Right ventricle myocardium superior (tissue), 1 donor: ENCODE measurements at regions not wholly inside any gene's neighbourhood (a gene's known extent, or its start where the extent isn't known, plus 50 kb on each side); places are given as distances from the start of the nearest gene placed in this dataset.
"Not testable (repeated sequence)": the region's sequence is repeated elsewhere in the genome, so short reads cannot be mapped to it uniquely, and the experiment has no call there.

Experiments
- ATAC-seq: fragments of 200-7000 bp; cut with Tn5 transposase; one replicate; pipeline ENCODE4 v1.9.1; 2020; ENCODE audit warnings: mild to moderate bottlenecking; ENCODE audit not compliant: poor library complexity
- DNase-seq: peaks from one replicate; pipeline ENCODE4 v3.0.0-alpha.2; 2020
- intact Hi-C: fragments of 100-400 bp; cut with DNase I; formaldehyde crosslinking; loops from one replicate; pipeline ENCODE4 v1.11.2; 2022
- donor health status: DM: no; HTN: yes; CAD: no; lungs with severe emphysema.

GRCh38 chr6:28648878-28649375 lies 123.2 kb downstream of the GPX5 start:
- ATAC-seq (no peak), DNase-seq (no peak)
- intact Hi-C loops = no loop called here

- DNase-seq = no peak
- no peak for ATAC-seq
- intact Hi-C loops = no loop called here
These were observed 125.5 kb downstream of the GPX5 start for GRCh38 chr6:28651161-28651560.

GRCh38 chr6:28653876-28654275 lies 128.2 kb downstream of the GPX5 start:
- DNase-seq (no peak), ATAC-seq (no peak)
- intact Hi-C loops = no loop called here

- DNase-seq = no peak
- ATAC-seq = no peak
- intact Hi-C loops = no loop called here
These were observed 129.5 kb downstream of the GPX5 start for GRCh38 chr6:28655164-28655563.

- ATAC-seq = no peak
- intact Hi-C loops = no loop called here
- DNase-seq = no peak
These were observed 131.0 kb downstream of the GPX5 start for GRCh38 chr6:28656715-28657114.

- intact Hi-C loops = no loop called here
- no peak for ATAC-seq
These were observed 131.7 kb downstream of the GPX5 start for GRCh38 chr6:28657381-28657768.

GRCh38 chr6:28657769-28658465 lies 132.2 kb downstream of the GPX5 start:
- DNase-seq (peak; percentile 51), ATAC-seq (peak; percentile 86)
- intact Hi-C loops = no loop called here

More at GRCh38 chr6:28657381-28657768, 131.7 kb downstream of the GPX5 start:
- no peak for DNase-seq

GRCh38 chr6:28658475-28659249 lies 133.0 kb downstream of the GPX5 start:
- intact Hi-C loops = no loop called here
- no peak for ATAC-seq
- DNase-seq = no peak

- DNase-seq (no peak), ATAC-seq (no peak)
- intact Hi-C loops = no loop called here
These were observed 133.5 kb downstream of the GPX5 start for GRCh38 chr6:28659250-28659566.

GRCh38 chr6:28661097-28661713 lies 135.5 kb downstream of the GPX5 start:
- intact Hi-C loops = no loop called here
- DNase-seq = no peak

GRCh38 chr6:28664870-28665396 lies 139.3 kb downstream of the GPX5 start:
- ATAC-seq = no peak
- intact Hi-C loops = no loop called here
- DNase-seq = no peak

More at GRCh38 chr6:28661097-28661713, 135.5 kb downstream of the GPX5 start:
- ATAC-seq = no peak

- intact Hi-C loops = no loop called here
- DNase-seq (no peak), ATAC-seq (no peak)
These were observed 147.7 kb downstream of the GPX5 start for GRCh38 chr6:28673417-28673786.

GRCh38 chr6:28673787-28674671 lies 148.3 kb downstream of the GPX5 start:
- DNase-seq = no peak
- intact Hi-C loops = no loop called here
- no peak for ATAC-seq

GRCh38 chr6:28675600-28675999 lies 149.9 kb downstream of the GPX5 start:
- ATAC-seq (no peak), DNase-seq (no peak)
- intact Hi-C loops = no loop called here

- intact Hi-C loops = no loop called here
- ATAC-seq (no peak), DNase-seq (no peak)
These were observed 156.9 kb downstream of the GPX5 start for GRCh38 chr6:28682542-28682941.

- DNase-seq, ATAC-seq, intact Hi-C loops: not testable (repeated sequence)
These were observed 157.4 kb downstream of the GPX5 start for GRCh38 chr6:28682956-28683685.

- no peak for DNase-seq
- ATAC-seq = no peak
- intact Hi-C loops = no loop called here
These were observed 158.4 kb downstream of the GPX5 start for GRCh38 chr6:28683945-28684538.

- intact Hi-C loops = loop anchor here (2.0 to 5.0 kb wide), 2 partner anchors 331 to 901 kb away; partner anchors contain the start of gene OR2H2
- not testable (repeated sequence) for ATAC-seq, DNase-seq
These were observed 160.3 kb downstream of the GPX5 start for GRCh38 chr6:28685960-28686359.
